GM12878 (cell line): ENCODE measurements at regions not wholly inside any gene's neighbourhood (a gene's known extent, or its start where the extent isn't known, plus 50 kb on each side); places are given as distances from the start of the nearest gene placed in this dataset.

Experiments
- CTCF ChIP-seq, 3 experiments: IDR thresholded peaks in 2 of 3; conservative IDR thresholded peaks in 1 of 3; 2 replicates each; pipeline ENCODE4 v1.5.1; 2011; ENCODE audit warnings: low read depth in 3 of 3, low read length in 3 of 3, mild to moderate bottlenecking in 3 of 3, control low read depth in 2 of 3, moderate library complexity in 2 of 3, inconsistent platforms in 1 of 3, mixed read lengths in 1 of 3; ENCODE audit not compliant: control insufficient read depth in 2 of 3, insufficient read depth in 1 of 3; ENCODE audit errors: extremely low read depth in 1 of 3
- EZH2 ChIP-seq: IDR thresholded peaks from 2 replicates; pipeline ENCODE4 v1.6.1; 2012; ENCODE audit warnings: low read depth, mild to moderate bottlenecking, control low read depth, inconsistent platforms, low read length, borderline replicate concordance; ENCODE audit not compliant: control insufficient read depth
- FOXM1 ChIP-seq: IDR thresholded peaks from 2 replicates; pipeline ENCODE4 v1.6.1; 2012; ENCODE audit warnings: low read depth, mild to moderate bottlenecking, inconsistent platforms, low read length, moderate library complexity
- HCFC1 ChIP-seq: fragments of 150-350 bp; IDR thresholded peaks from 2 replicates; pipeline ENCODE4 v1.6.1; 2014; ENCODE audit warnings: low read length
- SRF ChIP-seq, 2 experiments: IDR thresholded peaks; 2 replicates each; pipeline ENCODE4 v1.6.1; 2011; ENCODE audit warnings: low read depth in 2 of 2, low read length in 2 of 2, mild to moderate bottlenecking in 1 of 2, moderate library complexity in 1 of 2
- YBX1 ChIP-seq: fragments of 450-650 bp; IDR thresholded peaks from 2 replicates; pipeline ENCODE4 v1.6.1; 2016; ENCODE audit warnings: antibody characterized with exemption

GRCh38 chr15:77811270-77811669 is 178.6 kb upstream of the LINGO1 start:
- TF ChIP-seq YBX1, result no peak
- TF ChIP-seq SRF (IDR thresholded peaks at IDR 0.05; ENCODE audit: low read depth in 2 of 2, low read length in 2 of 2), result no peak
- no peak for TF ChIP-seq FOXM1
- TF ChIP-seq HCFC1, result no peak
- TF ChIP-seq EZH2, result no peak
- TF ChIP-seq CTCF (IDR thresholded peaks at IDR 0.05 in 2 of 3, conservative IDR thresholded peaks at IDR 0.05 in 1 of 3; ENCODE audit: control insufficient read depth in 2 of 3, extremely low read depth in 1 of 3, insufficient read depth in 1 of 3, low read depth in 3 of 3, low read length in 3 of 3), result no peak
